ENCODE measurements at regions not wholly inside any gene's neighbourhood (a gene's known extent, or its start where the extent isn't known, plus 50 kb on each side); places are given as distances from the start of the nearest gene placed in this dataset.

- Mint-ChIP-seq H3K27ac (no peak overlapping the region), H3K4me1 (no peaks in the 10 kb centered on the region), H3K4me3 (no peak overlapping the region), H3K9me3 (peaks cover 3% of the 10 kb centered on the region), H3K27me3 (peaks cover 2% of the 10 kb centered on the region), H3K36me3 (ENCODE audit: low read depth) (no peaks in the 10 kb centered on the region)
- DNase-seq, result no peak
- intact Hi-C loops (cut with micrococcal nuclease), result no loop called here
Measured at GRCh38 chr10:131757285-131758058, 143.3 kb upstream of the PPP2R2D start.

GRCh38 chr10:131758062-131758938, 142.5 kb upstream of the PPP2R2D start:
- H3K27ac Mint-ChIP-seq, result no peak overlapping the region
- H3K4me1 Mint-ChIP-seq, result no peaks in the 10 kb centered on the region
- no peaks in the 10 kb centered on the region for H3K36me3 Mint-ChIP-seq (ENCODE audit: low read depth)
- H3K4me3 Mint-ChIP-seq, result no peak overlapping the region
- peaks cover 2% of the 10 kb centered on the region for H3K27me3 Mint-ChIP-seq
- peaks cover 3% of the 10 kb centered on the region for H3K9me3 Mint-ChIP-seq
- intact Hi-C loops (cut with micrococcal nuclease), result no loop called here
- DNase-seq, result no peak

DNA sequence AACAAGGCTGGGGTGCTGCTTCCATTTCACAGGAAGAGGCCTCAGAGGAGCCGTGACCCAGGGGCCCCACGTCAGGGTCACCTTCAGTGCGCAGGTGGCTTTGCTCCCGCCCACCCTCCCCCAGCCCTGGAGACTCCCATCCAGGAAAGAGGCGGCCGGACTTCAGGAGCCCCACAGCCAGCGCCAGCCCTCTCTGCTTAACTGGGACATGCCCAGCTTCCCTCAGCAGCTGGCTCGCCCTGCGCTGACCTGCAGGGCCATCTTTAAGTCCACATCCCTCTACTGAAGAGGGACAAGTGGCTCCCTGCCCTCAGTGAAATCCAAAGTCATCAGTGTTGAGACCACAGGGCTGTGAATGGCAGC, 141.9 kb upstream of the PPP2R2D start:
- DNase-seq, result no peak
- peaks cover 2% of the 10 kb centered on the region for H3K27me3 Mint-ChIP-seq
- intact Hi-C loops (cut with micrococcal nuclease), result no loop called here

GRCh38 chr10:131759347-131759746, 141.5 kb upstream of the PPP2R2D start:
- intact Hi-C loops (cut with micrococcal nuclease), result no loop called here
- H3K27ac Mint-ChIP-seq, result no peak overlapping the region
- H3K36me3 Mint-ChIP-seq (ENCODE audit: low read depth), result no peaks in the 10 kb centered on the region
- H3K9me3 Mint-ChIP-seq, result peaks cover 3% of the 10 kb centered on the region
- peaks cover 3% of the 10 kb centered on the region for H3K27me3 Mint-ChIP-seq
- no peaks in the 10 kb centered on the region for H3K4me1 Mint-ChIP-seq
- no peak overlapping the region for H3K4me3 Mint-ChIP-seq
- DNase-seq, result no peak

More for the DNA sequence above, 141.9 kb upstream of the PPP2R2D start:
- Mint-ChIP-seq H3K36me3 (ENCODE audit: low read depth) (no peaks in the 10 kb centered on the region), H3K9me3 (peaks cover 3% of the 10 kb centered on the region), H3K4me3 (no peak overlapping the region), H3K27ac (no peak overlapping the region), H3K4me1 (no peaks in the 10 kb centered on the region)

GRCh38 chr10:131760416-131761166, 140.2 kb upstream of the PPP2R2D start:
- H3K4me1 Mint-ChIP-seq, result no peaks in the 10 kb centered on the region

DNA sequence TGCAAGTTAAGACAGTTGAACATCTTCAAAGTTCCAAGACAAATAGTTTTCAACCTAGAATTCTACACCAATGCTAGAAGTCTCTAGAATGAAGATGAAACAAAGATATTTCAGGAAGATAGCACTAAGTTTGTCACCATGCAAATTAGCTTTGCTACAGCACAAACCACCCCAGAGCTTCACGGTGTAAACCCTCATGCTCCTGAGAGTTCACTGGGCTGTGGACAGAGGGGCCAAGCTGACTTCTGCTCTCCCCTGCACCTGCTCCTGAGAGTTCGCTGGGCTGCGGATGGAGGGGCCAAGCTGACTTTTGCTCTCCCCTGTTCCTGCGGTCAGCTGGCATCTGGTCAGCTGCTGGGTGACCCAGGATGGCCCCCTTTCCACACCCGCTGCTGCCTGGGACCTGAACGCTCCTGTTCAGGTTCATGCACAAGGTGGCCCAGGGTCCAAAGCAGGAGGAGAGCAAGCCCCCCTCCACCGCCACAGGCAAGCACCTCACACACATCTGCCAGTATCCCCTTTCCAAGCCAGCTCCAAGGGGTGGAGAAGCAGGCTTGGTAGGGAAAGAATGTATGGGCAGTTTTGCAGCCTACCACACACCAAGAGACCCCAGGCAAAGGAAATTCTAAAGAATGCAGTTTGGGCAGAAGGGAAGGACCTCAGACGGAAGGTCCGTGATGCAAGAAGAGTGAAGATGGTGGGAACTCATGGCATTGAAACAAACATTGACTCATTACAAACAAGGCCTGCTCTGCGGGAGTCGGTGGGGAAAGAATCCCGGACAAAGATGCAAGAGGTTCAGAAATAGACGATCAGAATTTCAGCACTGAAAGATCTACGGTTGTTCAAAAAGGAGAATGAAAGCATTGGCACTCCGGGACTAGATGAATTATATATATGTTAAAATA, 137.8 kb upstream of the PPP2R2D start:
- Mint-ChIP-seq H3K9me3 (peaks cover 3% of the 10 kb centered on the region), H3K27me3 (peaks cover 3% of the 10 kb centered on the region), H3K4me3 (no peak overlapping the region), H3K4me1 (no peaks in the 10 kb centered on the region), H3K36me3 (ENCODE audit: low read depth) (no peaks in the 10 kb centered on the region), H3K27ac (no peak overlapping the region)
- DNase-seq, result no peak
- intact Hi-C loops (cut with micrococcal nuclease), result no loop called here

More at GRCh38 chr10:131760416-131761166, 140.2 kb upstream of the PPP2R2D start:
- no peak for DNase-seq
- Mint-ChIP-seq H3K36me3 (ENCODE audit: low read depth) (no peaks in the 10 kb centered on the region), H3K27me3 (peaks cover 3% of the 10 kb centered on the region), H3K9me3 (peaks cover 3% of the 10 kb centered on the region), H3K27ac (no peak overlapping the region), H3K4me3 (no peak overlapping the region)
- intact Hi-C loops (cut with micrococcal nuclease), result no loop called here

DNA sequence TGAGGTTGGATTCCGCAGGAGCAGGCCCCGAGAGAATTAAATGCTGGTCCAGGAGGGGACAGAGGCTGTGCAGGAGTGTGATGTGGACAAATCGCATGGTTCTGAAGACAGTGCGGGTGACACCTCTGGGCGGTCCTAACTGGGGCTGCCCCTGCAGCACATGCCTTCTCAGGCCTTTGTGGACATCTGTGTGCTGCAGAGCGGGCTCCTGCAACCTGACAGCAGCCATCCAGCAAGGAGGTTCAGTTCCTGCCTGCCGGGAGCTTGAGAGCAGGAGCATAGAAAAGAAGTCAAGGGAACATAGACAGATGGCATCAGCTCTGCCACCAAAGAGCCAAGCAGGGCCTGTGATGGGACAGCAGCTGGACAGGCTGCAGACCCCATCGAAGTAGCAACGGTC, 135.9 kb upstream of the PPP2R2D start:
- H3K4me3 Mint-ChIP-seq, result no peak overlapping the region
- no peaks in the 10 kb centered on the region for H3K4me1 Mint-ChIP-seq
- H3K36me3 Mint-ChIP-seq (ENCODE audit: low read depth), result no peaks in the 10 kb centered on the region
- H3K9me3 Mint-ChIP-seq, result no peaks in the 10 kb centered on the region
- intact Hi-C loops (cut with micrococcal nuclease), result no loop called here
- no peak for DNase-seq
- H3K27ac Mint-ChIP-seq, result no peak overlapping the region
- peaks cover 3% of the 10 kb centered on the region for H3K27me3 Mint-ChIP-seq

DNA sequence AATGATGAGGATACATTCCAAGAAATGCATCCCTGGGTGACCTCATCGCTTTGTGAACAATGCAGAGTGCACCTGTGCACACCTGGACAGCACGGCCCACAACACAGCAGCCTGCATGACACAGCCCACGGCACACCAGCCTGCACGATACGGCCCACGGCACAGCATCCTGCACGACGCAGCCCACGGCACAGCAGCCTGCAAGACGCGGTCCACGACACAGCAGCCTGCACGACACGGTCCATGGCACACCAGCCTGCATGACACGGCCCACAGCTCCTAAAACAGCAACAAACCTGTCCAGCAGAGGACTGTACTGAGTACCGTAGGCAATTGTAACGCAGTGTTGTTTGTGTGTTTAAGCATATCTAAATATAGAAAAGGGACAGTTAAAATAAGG, 134.7 kb upstream of the PPP2R2D start:
- DNase-seq, result no peak
- Mint-ChIP-seq H3K36me3 (ENCODE audit: low read depth) (no peaks in the 10 kb centered on the region), H3K4me1 (no peaks in the 10 kb centered on the region), H3K27me3 (peaks cover 1% of the 10 kb centered on the region), H3K9me3 (no peaks in the 10 kb centered on the region), H3K4me3 (no peak overlapping the region), H3K27ac (no peak overlapping the region)
- intact Hi-C loops (cut with micrococcal nuclease), result no loop called here

DNA sequence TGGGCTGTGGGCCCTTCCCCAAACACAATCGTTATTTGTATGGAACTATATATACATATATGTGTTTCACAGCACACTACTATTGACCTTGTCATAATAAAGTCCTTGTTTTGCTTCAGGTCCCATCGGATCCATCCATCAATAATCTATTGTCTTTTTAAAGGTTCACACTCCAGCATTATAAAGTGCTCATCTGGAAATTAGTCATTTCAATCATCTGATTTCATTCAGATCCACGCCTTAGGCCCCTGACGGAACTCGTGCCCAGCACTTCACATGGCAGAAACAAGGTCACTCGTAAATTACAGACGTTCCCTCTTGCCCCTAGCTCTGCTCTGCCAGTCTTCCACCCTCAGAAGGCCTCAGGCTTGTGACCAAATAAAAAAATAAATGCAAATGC, 133.1 kb upstream of the PPP2R2D start:
- H3K27ac Mint-ChIP-seq, result no peak overlapping the region
- no peaks in the 10 kb centered on the region for H3K4me1 Mint-ChIP-seq
- no peaks in the 10 kb centered on the region for H3K9me3 Mint-ChIP-seq
- H3K4me3 Mint-ChIP-seq, result no peak overlapping the region
- DNase-seq, result no peak
- H3K27me3 Mint-ChIP-seq, result peaks cover 1% of the 10 kb centered on the region
- H3K36me3 Mint-ChIP-seq (ENCODE audit: low read depth), result no peaks in the 10 kb centered on the region
- intact Hi-C loops (cut with micrococcal nuclease), result no loop called here

DNA sequence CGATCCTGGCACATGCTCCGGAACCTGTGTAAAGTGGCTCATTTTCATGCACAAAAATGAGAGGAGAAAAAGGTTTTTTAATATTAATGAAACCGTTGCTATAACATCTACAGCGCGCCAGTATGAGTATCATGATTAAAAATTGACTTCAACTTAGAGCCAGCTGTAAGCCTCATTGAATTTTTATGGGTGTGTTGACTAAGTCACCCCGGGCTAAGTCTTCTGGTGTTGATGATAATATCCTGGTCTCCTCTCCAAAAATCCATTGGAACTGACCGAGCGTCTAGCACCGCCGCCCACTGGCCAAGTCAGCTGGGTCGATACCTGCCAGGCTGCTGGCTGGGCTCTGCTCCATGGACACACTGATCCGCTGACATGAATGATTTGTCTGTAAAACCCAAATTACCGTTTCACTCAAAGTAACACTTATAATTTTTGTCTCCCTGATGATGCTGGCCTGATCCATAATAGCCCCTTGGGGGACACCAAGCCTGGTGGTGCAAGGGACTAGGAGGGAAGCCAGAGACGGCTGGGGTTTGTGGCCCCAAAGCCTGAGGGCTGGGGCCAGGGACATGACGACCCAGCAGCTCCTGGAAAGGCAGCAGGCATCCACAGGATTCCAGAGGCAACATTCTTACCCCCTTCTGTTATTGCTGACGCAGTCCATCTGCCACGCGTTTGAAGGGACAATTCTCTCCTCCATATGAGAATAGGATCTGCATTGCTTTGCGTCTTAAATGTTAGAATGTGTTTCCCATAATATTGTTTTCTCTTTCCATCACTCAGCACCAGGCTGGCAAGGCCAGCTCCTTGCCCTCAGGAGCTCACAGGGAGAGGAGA, 131.0 kb upstream of the PPP2R2D start:
- no peak overlapping the region for H3K4me3 Mint-ChIP-seq

DNA sequence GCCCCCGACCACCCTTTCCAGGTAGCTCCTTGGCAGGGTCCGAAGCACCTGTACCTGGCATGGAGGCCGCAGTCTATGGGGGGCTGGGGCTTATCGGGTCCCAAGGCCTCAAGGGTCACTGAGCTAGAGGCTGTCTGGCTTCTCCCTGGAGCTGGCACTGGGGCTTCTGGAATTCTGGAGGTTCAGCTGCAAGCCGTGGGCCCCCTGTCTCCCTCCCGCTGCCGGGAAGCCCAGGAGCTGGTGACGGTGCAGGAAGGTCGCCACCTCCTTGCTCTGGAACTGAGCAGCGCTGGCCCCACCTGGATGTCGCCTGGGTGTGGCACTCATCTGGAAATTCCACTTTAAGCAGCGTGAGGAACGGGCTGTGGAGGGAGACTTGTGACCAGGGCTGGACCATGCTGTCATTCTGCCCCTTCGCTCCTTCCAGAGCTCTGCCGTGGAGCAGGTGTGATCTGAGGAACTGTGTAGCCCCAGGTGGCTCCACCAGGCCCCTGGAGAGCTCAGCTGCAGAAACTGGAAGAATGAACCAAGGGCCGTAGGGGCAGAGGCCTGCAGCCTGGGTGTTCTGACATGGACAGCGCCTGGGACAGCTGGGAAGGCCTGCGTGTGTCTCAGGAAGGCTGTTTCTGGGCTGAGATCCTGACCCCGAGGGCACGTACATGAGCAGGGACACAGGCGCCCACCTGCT, 129.7 kb upstream of the PPP2R2D start:
- H3K9me3 Mint-ChIP-seq, result peaks cover under 1% of the 10 kb centered on the region
- no peak for DNase-seq
- H3K4me1 Mint-ChIP-seq, result no peaks in the 10 kb centered on the region
- H3K36me3 Mint-ChIP-seq (ENCODE audit: low read depth), result no peaks in the 10 kb centered on the region
- no peaks in the 10 kb centered on the region for H3K27me3 Mint-ChIP-seq
- no peak overlapping the region for H3K27ac Mint-ChIP-seq
- no peak overlapping the region for H3K4me3 Mint-ChIP-seq
- intact Hi-C loops (cut with micrococcal nuclease), result no loop called here

More for the DNA sequence above, 131.0 kb upstream of the PPP2R2D start:
- Mint-ChIP-seq H3K9me3 (no peaks in the 10 kb centered on the region), H3K4me1 (no peaks in the 10 kb centered on the region), H3K27me3 (no peaks in the 10 kb centered on the region), H3K27ac (no peak overlapping the region), H3K36me3 (ENCODE audit: low read depth) (no peaks in the 10 kb centered on the region)
- DNase-seq, result no peak
- intact Hi-C loops (cut with micrococcal nuclease), result no loop called here
